NAMALWA (cell line): ENCODE measurements at regions not wholly inside any gene's neighbourhood (a gene's known extent, or its start where the extent isn't known, plus 50 kb on each side); places are given as distances from the start of the nearest gene placed in this dataset.
A peak's percentile ranks its signal among the peaks of the same experiment; 100 is the strongest.

Experiments
- DNase-seq: peaks from one replicate; pipeline ENCODE4 v3.0.0-alpha.2; 2015; ENCODE audit warnings: low spot score

GRCh38 chr6:148653138-148653776 is 93.6 kb upstream of the UST start:
- DNase-seq: peak; percentile 34

- DNase-seq: peak; percentile 15
These were observed 89.8 kb upstream of the UST start for GRCh38 chr6:148657048-148657447.

GRCh38 chr6:148658681-148659430 is 88.0 kb upstream of the UST start:
- DNase-seq: no peak

GRCh38 chr6:148667395-148667794 is 79.4 kb upstream of the UST start:
- DNase-seq: no peak

GRCh38 chr6:148671085-148671484 is 75.7 kb upstream of the UST start:
- no peak for DNase-seq

GRCh38 chr6:148671952-148672351 is 74.9 kb upstream of the UST start:
- no peak for DNase-seq

GRCh38 chr6:148674306-148674705 is 72.5 kb upstream of the UST start:
- DNase-seq: no peak

- DNase-seq: peak; percentile 85
These were observed 69.0 kb upstream of the UST start for GRCh38 chr6:148677594-148678476.

GRCh38 chr6:148678682-148679081 is 68.1 kb upstream of the UST start:
- no peak for DNase-seq

- no peak for DNase-seq
These were observed 65.2 kb upstream of the UST start for GRCh38 chr6:148681666-148682065.

- DNase-seq: no peak
These were observed 64.6 kb upstream of the UST start for GRCh38 chr6:148682252-148682651.

- peak; percentile 50 for DNase-seq
These were observed 63.8 kb upstream of the UST start for GRCh38 chr6:148682990-148683389.

GRCh38 chr6:148689168-148689567 is 57.7 kb upstream of the UST start:
- no peak for DNase-seq

- DNase-seq: peak; percentile 65
These were observed 52.8 kb upstream of the UST start for GRCh38 chr6:148693882-148694484.
